NCI-H345 treated with DMSO at 0.1 percent for 48 hours (cell line): ENCODE measurements at regions not wholly inside any gene's neighbourhood (a gene's known extent, or its start where the extent isn't known, plus 50 kb on each side); places are given as distances from the start of the nearest gene placed in this dataset.
"Not testable (repeated sequence)": the region's sequence is repeated elsewhere in the genome, so short reads cannot be mapped to it uniquely, and the experiment has no call there.

Source experiments
- DNase-seq: peaks from one replicate; lab custom pipeline; 2025; ENCODE audit not compliant: unreplicated experiment; lab: John Stamatoyannopoulos, UW

DNA sequence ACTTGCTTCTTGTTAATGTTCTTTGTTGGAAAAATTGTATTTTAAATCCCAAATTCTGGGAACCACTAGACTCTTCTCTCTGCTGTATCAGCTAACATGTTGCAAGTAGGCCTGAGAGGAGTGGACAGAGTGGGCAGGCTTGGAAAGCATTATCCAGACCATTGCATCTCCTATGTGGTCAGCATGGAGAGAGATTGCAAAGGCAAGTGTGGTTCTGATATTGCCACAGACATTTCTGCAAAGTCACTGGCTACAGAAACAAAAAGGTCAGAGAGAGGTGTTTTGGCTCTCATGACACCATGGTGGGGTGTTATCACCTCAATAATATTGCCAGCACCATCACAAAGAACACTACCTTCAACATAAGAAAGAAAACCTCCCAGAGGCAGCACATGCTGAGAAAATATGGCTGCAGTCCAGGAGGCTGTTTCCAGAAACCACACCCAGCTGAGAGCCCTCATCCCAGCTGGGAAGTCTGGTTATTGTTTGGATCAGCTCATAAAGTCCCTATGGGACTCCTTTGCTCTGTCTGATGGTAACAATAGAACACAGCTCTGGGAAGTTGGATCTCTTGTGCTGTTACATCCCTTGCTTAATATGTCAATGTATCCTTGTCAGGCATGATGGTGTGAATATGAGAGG lies 78.2 kb upstream of the TBX18 start:
- no peak for DNase-seq

DNA sequence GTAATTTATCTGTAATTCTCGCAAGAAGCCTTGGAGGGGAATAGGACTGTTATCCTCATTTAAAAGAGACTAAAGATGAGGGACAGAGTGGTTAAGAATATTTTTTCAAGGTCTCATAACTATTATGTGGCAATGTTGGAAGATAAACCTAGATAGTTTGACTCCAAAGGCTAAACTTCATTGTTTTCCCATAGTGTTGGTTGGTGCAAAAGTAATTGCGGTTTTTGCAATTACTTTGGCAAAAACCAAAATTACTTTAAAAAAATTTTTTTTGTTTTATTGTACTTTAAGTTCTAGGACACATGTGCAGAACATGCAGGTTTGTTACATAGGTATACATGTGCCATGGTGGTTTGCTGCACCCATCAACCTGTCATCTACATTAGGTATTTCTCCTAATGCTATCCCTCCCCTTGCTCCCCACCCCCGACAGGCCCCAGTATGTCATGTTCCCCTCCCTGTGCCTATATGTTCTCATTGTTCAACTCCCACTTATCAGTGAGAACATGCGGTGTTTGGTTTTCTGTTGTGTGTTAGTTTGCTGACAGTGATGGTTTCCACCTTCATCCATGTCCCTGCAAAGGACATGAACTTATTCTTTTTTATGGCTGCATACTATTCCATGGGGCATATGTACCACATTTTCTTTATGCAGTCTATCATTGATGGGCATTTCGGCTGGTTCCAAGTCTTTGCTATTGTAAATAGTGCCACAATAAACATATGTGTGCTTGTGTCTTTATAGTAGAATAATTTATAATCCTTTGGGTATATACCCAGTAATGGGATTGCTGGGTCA lies 72.9 kb upstream of the TBX18 start:
- DNase-seq: not testable (repeated sequence)

DNA sequence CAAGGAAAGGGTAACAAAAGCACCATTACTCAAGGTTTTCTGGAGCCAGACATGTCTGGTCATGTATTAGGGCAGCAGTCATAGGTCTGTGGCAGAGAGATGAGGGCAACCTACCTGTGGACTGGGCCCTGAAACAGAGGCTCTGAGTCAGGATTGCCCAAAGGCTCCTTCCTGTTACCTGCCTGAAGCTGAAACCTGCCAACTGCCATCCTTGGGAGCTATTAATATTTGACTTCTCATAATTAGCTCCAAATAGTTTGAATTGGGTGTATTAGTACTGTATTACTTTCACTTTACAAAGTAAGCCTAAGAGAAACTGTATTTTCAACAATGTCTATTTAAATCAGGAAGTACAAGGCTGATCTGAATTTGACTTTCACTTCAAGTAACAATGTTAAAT lies 72.0 kb upstream of the TBX18 start:
- DNase-seq: no peak

DNA sequence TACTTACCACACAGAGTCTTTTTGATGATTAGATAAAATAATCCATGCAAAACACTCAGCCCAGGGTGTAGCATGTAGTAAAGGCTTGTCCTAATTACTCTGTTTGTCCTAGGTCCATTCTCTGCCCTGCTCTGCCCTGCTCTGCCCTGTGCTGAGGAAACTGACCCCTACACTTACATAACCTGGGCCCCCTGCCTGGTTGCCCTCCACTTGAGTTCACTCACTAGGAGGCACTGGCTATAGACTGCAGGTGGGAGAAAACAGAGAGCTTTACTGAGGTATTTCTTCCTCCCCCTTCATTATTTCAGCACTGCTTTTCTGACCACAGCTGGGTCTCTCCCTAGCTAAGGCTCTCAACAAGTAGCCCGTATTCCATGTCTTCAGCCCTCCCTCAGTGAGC lies 70.9 kb upstream of the TBX18 start:
- DNase-seq: no peak

DNA sequence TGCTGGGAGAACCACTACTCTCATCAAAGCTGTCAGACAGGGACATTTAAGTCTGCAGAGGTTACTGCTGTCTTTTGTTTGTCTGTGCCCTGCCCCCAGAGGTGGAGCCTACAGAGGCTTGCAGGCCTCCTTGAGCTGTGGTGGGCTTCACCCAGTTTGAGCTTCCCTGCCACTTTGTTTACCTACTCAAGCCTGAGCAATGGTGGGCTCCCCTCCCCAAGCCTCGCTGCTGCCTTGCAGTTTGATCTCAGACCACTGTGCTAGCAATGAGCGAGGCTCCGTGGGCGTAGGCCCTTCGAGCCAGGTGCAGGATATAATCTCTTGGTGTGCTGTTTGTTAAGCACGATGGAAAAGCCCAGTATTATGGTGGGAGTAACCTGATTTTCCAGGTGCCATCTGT lies 67.5 kb upstream of the TBX18 start:
- DNase-seq: not testable (repeated sequence)

DNA sequence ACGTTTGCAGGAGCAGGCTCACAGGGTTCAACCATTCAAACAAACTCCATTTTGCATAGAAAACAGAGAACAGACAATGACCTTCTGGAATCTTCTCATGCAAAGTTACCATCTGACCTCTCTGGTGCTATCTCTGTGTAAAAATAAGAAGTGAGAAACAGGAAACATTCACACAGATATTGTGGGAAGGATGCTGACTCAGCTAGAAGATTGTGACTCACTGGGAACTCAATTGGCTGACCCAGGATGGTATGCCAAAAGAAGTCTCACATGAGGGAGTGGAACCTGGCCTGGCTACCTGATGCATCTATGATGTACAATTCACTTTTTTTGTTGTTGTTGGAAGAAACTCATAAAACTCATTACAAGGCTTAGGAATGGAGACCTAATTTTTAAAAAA lies 61.1 kb upstream of the TBX18 start:
- no peak for DNase-seq

DNA sequence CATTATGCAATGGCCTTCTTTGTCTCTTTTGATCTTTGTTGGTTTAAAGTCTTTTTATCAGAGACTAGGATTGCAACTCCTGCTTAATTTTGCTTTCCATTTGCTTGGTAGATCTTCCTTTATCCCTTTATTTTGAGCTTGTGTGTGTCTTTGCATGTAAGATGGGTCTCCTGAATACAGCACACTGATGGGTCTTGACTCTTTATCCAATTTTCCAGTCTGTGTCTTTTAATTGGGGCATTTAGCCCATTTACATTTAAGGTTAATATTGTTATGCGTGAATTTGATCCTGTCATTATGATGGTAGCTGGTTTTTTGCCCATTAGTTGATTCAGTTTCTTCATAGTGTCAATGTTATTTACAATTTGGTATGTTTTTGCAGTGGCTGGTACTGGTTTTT lies 56.9 kb upstream of the TBX18 start:
- not testable (repeated sequence) for DNase-seq

DNA sequence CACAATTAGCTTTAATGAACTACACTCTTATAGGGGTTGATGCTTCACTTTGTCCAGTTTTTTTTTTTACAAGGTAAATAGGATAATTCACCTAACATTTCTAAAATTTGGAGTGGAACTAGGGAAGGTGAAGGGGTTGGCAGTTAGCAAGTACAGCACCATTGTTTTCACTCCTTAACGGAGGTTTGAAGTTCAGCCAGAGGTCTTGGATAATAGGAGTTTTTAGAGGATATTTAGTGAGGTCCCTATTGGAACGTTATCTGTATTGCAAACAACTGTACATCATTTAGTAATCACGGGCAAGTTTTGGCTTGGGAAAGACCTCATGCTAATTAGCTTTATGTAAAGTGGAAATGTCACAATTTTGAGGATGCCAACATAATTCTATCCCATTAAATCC lies 52.3 kb upstream of the TBX18 start:
- no peak for DNase-seq

DNA sequence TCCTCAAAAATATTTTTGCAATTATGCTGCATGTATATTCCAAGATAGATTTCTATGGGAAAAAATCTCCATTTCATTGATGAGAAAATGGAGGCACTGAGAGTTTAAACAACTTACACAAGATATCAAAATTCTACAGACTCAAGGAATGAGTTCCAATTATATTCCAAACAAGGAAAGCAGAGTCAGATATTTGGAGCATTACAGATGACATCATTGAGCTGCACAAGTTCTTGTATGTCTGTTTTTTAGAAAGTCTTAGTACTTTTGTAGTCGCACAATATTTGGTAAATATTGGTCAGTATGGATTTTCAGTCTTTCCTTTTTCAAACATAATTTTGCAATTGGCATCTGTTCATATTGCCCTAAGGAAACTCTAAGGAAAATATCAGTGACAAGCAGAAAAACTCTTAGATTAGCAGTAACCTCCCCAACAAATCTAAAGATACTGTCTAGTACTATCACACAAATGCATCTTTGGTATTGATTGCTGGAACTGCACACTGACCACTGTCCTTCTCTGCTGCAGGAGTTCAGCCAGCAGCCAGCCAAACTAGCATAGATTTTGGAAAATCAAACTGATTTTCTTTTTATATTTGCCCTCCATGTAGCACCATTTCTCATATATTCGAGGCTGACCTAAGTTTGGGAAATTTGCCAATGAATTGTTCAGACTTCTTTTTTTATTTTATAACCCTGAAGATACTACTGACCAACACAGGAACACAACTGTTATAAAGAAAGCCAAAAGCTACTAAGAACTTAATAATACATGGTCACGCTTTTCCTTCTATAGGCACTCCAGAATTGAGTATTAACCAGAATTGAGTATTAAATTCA lies 51.7 kb upstream of the TBX18 start:
- no peak for DNase-seq
